SH-SY5Y (cell line): ENCODE measurements at regions not wholly inside any gene's neighbourhood (a gene's known extent, or its start where the extent isn't known, plus 50 kb on each side); places are given as distances from the start of the nearest gene placed in this dataset.

ENCODE experiments used
- GATA2 ChIP-seq: IDR thresholded peaks from 2 replicates; pipeline ENCODE4 v1.6.1; 2011; ENCODE audit warnings: mild to moderate bottlenecking, low read depth, low read length
- GATA3 ChIP-seq: IDR thresholded peaks from 2 replicates; pipeline ENCODE4 v1.6.1; 2011; ENCODE audit warnings: low read depth, mild to moderate bottlenecking, low read length, moderate library complexity

- TF ChIP-seq GATA2 (no peak), GATA3 (no peak)
Measured at GRCh38 chr6:82032444-82032843, 215.1 kb downstream of the IBTK start.
